HG03378 (cell line): ENCODE measurements at regions not wholly inside any gene's neighbourhood (a gene's known extent, or its start where the extent isn't known, plus 50 kb on each side); places are given as distances from the start of the nearest gene placed in this dataset.

ENCODE experiments used
- ATAC-seq: cut with Tn5 transposase; IDR thresholded peaks from one replicate; pipeline ENCODE4 v1.9.1; 2021; ENCODE audit warnings: mild to moderate bottlenecking, moderate library complexity; ENCODE audit not compliant: unreplicated experiment

- no peak for ATAC-seq
These were observed 172.0 kb upstream of the LRIG1 start for GRCh38 chr3:66672830-66673229.

GRCh38 chr3:66673293-66673692 is 172.5 kb upstream of the LRIG1 start:
- ATAC-seq: no peak

- ATAC-seq: no peak
These were observed 174.5 kb upstream of the LRIG1 start for GRCh38 chr3:66675366-66675765.

DNA sequence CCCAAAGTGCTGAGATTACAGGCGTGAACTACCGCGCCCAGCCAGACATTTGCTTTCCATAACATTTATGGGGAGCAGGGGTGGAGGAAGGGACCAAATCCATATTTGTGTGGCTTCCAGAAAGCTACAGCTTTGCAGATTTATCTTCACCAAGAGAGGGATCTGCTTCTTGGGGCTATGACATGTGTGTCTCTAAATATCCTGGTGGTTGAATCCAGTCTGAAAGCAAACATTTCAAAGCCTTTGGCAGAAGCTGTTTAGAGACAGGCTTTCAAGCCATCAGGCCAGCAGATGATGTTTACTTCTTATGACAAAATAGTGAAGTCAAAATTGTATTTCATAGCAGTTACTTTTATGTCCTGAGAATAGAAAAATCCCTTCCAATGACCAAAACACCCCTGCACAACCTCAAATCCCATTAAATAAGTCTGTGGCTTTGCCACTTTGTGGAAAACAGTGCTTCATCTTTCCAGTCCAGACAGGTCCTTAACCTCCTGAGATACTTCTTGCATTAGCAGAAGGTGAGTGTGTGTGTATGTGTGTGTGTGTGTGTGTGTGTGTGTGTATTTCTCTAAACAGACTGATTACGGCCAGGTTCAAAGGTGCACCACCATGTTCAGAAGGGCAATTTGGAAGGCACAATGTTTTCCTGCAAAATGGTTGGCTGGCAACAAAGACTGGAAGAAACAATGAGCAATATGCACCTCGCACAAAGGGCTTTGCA is 191.4 kb upstream of the LRIG1 start:
- ATAC-seq: no peak

GRCh38 chr3:66692766-66693150 is 191.9 kb upstream of the LRIG1 start:
- ATAC-seq: no peak

DNA sequence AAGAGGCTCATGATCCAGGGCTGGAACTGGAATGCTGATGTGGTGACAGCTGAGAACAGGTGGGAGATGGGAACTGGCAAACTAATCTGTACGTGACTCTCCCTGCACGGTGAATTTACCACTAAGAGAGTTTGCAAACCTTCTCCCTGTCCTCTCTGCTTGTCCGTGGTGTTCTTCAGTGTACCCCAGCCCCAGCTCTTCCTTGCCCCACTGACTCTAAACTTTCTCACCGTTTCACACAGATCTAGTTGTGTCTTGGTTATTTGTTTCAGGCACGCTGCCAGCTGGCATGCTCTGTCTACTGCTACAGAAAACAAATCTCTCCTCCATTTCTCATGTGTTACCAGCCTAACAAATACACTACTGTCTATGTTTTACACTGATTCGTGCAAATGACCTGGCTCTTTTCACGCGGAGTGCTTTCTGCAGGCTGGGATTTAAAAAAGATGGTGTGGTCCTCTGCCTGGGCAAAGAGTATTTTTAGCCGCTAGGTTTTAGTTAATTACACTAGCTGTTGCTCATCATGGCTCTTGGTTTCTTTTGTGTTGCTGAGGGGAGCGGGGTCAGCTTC is 192.7 kb upstream of the LRIG1 start:
- no peak for ATAC-seq

GRCh38 chr3:66702126-66702525 is 201.3 kb upstream of the LRIG1 start:
- no peak for ATAC-seq

DNA sequence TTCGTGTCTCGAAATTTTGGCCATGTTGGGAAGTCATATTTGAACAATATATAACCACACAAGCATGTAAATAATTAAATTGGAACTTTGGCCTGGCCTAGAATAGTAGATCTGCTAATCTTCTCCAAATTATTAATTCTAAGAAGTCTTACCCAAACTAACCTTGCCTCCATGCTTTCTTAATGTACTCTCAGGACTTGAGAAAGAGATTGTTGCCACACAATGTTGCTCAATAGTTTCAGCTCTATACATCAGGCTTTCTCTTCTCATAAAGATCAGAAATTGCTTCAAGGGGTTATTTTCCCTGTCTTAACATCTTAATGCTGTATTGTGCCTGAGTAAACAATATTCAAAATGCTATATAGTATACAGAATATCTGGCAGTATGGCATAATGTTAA is 202.7 kb upstream of the LRIG1 start:
- ATAC-seq: no peak

DNA sequence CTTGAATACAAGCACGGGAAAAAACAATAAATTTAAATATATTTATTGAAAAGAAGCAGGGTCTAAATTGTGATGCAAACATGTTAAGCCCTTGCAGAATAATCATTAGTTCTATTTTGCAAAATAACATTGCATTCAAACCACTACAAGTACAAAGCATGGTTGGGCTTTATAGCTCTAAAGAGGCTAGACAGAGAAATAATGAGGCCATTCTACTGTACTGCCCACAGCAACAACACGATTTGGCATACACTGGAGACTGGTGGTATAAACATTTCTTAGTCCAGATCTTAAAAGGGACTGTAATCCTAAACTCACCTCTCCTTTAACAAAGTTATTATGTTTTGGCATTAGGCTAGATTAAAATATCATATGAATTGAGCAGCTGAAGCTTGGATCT is 204.3 kb upstream of the LRIG1 start:
- no peak for ATAC-seq

DNA sequence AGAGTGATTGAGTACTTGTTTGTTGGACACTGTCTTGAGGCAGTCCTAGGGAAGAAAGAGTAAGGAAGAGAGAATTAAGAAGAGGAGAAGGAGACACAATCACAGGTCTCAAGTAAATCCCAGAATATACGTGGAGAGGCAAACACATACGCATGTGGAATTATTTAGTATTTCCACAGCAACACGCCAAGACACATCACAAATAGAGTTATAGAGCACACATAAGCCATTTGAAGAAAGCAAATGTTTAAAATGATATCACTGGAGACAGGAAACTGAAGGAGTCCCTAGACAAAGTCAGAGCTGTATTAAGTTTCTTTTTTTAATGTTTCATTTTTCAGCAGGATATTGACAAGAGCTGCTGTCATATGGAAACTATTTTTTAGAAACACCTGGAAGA is 206.1 kb upstream of the LRIG1 start:
- ATAC-seq: no peak

DNA sequence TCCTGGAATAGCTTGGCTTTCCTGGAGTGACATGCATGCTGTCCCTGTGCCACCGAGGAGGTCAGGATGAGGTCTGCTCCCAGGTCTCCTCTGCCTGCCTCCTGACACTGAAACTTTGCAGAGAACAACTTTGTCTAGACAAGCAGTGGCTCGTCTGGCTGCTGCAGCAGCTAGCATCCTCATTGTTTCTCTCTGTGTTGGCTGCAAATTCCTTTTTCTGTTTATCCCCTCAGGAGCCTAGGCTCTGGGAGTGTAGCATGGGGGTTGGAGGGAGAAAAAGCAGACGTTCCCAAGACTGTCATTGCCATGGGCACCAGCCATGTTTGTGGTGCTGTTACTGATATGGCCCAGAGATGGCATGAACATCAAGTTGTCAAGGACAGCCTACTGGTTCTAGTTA is 208.7 kb upstream of the LRIG1 start:
- ATAC-seq: no peak

- ATAC-seq: no peak
These were observed 211.4 kb upstream of the LRIG1 start for GRCh38 chr3:66712210-66712609.

DNA sequence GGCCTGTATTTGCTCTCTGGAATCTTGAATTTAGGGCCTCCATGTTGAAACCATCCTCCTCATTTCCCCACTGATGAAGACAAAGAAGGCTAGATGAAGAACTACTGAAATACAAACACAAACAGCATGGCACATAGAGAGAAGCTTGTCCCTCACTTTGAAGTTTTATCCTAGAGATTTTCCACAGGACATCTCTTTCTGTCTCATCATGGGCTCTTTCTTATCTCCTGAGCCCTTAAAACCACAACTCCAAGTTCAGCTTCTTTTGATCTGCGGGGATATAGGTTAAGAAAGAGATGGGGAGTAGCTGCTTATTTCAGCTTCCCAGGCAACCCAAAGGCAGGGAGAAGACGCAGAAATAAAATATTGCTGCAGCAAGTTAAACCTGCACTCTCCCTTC is 213.1 kb upstream of the LRIG1 start:
- no peak for ATAC-seq

GRCh38 chr3:66715806-66716205 is 215.0 kb upstream of the LRIG1 start:
- no peak for ATAC-seq

GRCh38 chr3:66717806-66718205 is 217.0 kb upstream of the LRIG1 start:
- ATAC-seq: no peak

DNA sequence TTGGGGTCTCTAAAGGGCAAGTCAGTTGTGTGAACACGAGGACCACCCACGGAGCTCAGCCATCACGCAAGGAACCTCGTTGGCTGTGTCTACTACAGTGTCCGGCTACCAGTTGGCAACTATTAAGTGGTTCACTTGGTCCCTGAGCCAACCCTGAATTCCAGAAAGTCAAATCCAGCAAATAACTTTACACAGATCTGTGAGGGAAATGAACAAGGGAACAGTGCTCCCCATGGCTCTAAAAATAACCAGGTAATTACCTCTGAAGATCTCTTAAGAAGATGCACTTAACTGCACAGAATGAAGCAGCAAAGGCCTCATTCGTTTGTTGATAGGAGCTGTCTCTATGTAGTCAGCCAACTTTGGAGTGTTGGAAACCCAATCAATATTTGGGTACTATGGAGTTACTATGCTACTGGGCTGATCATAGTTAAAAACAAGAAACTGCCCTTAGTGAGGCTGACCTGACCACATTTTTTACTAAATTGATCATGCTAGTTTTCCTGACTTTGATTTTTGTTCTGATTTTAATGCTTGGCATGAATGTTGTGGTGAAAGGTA is 219.1 kb upstream of the LRIG1 start:
- no peak for ATAC-seq

- no peak for ATAC-seq
These were observed 219.7 kb upstream of the LRIG1 start for GRCh38 chr3:66720508-66720907.

GRCh38 chr3:66722675-66723074 is 221.9 kb upstream of the LRIG1 start:
- ATAC-seq: no peak

GRCh38 chr3:66723231-66723630 is 222.4 kb upstream of the LRIG1 start:
- no peak for ATAC-seq

DNA sequence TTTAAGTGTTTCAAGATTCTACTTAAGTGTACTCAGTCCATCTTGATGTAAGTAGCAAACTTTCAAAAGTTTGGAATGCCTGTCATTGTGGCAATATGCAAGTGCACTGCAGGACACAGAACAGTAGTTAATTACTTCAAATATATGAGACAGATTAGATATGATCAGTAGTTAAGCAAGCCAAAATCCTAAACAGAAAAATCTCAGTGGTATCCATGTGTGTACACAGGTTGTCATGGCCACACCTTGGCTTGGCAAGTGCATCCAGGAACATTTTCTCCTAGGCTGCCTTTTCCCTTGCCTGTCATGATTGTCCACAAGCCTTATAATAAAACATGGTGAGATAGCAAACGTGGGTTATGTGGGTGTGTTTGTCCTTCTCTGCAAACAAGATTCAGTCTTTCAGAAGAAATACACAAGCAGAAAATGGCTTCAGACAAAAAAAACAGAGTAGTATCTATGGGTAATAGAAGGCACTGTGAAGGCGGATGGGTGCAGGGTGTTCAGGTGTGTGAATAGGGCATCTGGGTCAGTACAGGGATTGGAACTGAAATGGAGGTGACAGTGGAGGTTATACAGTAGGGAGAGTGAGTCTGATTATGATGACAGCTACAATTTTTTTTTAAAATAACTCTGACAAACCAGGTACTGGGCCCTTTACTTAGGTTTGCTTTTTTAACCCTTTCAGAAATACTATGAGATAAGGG is 229.0 kb upstream of the LRIG1 start:
- no peak for ATAC-seq

- no peak for ATAC-seq
These were observed 238.0 kb upstream of the LRIG1 start for GRCh38 chr3:66738625-66739365.
